HG03039 (cell line): ENCODE measurements at regions not wholly inside any gene's neighbourhood (a gene's known extent, or its start where the extent isn't known, plus 50 kb on each side); places are given as distances from the start of the nearest gene placed in this dataset.

ENCODE experiments used
- ATAC-seq: cut with Tn5 transposase; IDR thresholded peaks from one replicate; pipeline ENCODE4 v1.9.1; 2021; ENCODE audit warnings: mild to moderate bottlenecking, moderate library complexity; ENCODE audit not compliant: unreplicated experiment

DNA sequence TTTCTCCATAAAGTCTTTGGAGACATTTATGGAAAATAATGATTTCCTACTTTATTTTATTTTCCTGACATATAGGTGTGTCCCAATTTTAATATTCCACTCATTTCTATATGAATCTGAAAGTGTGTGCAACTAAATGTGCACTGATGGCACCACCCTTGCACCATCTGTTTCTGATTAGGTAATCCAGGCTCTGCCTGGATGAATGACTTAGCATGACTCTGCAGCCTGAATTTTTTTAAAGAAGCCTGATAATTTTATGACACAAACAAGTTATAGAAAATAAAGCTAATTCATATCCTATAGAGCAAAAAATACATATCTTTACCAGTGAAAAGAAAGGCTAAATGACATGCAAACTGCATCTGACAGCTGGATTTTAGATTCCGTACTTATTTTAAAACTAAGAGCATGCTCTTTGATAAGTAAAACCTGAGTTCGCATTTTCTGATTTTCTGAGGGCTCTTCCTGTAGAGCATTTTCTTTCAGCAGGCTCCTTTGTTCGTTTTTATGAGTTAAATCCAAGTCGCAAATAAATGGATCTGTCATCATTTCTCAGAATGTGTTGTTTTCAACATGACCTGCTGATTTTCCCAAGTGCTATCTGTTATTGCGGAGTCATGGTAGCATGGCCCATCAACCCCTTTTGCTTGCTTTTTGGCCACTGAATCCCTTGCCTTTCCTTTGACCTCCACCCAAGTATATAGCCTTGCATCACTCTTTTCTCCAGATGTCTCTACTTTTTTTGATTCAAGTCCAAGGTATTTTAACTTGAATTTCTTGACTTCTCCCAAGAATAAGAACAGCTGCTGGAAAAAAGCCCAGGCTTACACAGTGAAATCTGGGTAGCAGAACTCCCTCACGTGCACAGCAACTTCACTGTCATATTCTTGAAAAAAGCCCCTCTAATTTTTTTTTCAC is 52.8 kb upstream of the LYPLAL1 start:
- ATAC-seq, result no peak

- ATAC-seq, result no peak
Observed at GRCh38 chr1:219121679-219122078, 52.0 kb upstream of the LYPLAL1 start.

DNA sequence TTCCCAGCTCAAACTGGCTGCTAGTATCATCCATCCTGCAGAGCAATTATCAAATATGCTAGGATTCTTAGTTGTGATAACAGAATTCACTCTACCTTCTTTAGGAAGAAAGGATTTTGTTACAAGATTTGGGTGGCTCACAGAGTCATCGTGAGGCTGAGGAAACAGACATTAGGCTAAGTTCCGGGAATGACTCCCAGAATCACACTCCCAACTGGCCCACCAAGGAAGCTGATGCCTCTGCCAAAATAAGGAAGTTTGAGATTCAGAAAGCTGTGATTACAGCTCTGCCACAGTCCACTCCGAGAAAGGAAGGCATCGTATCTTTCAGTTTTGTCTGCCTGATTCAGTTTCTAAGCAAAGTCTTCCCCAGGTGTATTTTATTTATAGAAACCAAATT is 50.6 kb upstream of the LYPLAL1 start:
- ATAC-seq, result no peak
